Liver (tissue), 8 donors: ENCODE measurements at regions not wholly inside any gene's neighbourhood (a gene's known extent, or its start where the extent isn't known, plus 50 kb on each side); places are given as distances from the start of the nearest gene placed in this dataset.
"Not testable (repeated sequence)": the region's sequence is repeated elsewhere in the genome, so short reads cannot be mapped to it uniquely, and the experiment has no call there.

ENCODE experiments used
- DNase-seq: peaks from one replicate; pipeline ENCODE4 v3.0.0-alpha.2; 2017; ENCODE audit warnings: low spot score
- H3K27ac ChIP-seq, 2 donors: one replicate each; pipeline ENCODE4 v1.7.0; 2013; ENCODE audit warnings: inconsistent platforms in 2 of 2, low read length in 2 of 2, control low read depth in 1 of 2, low read depth in 1 of 2, mild to moderate bottlenecking in 1 of 2
- H3K27me3 ChIP-seq, 4 donors: one replicate each; pipeline versions ENCODE4 v1.6.1 to v1.7.0; 2013; ENCODE audit warnings: low read length in 3 of 4, inconsistent platforms in 1 of 4, mild to moderate bottlenecking in 1 of 4, moderate library complexity in 1 of 4; ENCODE audit not compliant: control insufficient read depth in 4 of 4, insufficient read depth in 4 of 4
- H3K36me3 ChIP-seq, 4 donors: one replicate each; pipeline versions ENCODE4 v1.6.1 to v1.7.0; 2013; ENCODE audit warnings: low read length in 3 of 4, mild to moderate bottlenecking in 3 of 4, low read depth in 1 of 4, moderate library complexity in 1 of 4; ENCODE audit not compliant: control insufficient read depth in 4 of 4, insufficient read depth in 3 of 4
- H3K4me1 ChIP-seq, 4 donors: one replicate each; pipeline versions ENCODE4 v1.6.1 to v1.7.0; 2013; ENCODE audit warnings: low read length in 3 of 4, mild to moderate bottlenecking in 3 of 4, moderate library complexity in 1 of 4; ENCODE audit not compliant: control insufficient read depth in 4 of 4, insufficient read depth in 4 of 4
- H3K4me3 ChIP-seq, 3 donors: one replicate each; pipeline versions ENCODE4 v1.6.1 to v1.7.0; 2013; ENCODE audit warnings: low read length in 3 of 3, control low read depth in 1 of 3, low read depth in 1 of 3, mild to moderate bottlenecking in 1 of 3
- H3K9ac ChIP-seq, 2 donors: one replicate each; pipeline ENCODE4 v1.7.0; 2013; ENCODE audit warnings: low read length in 2 of 2, mild to moderate bottlenecking in 2 of 2, moderate library complexity in 2 of 2, control low read depth in 1 of 2, low read depth in 1 of 2
- H3K9me3 ChIP-seq, 4 donors: one replicate each; pipeline versions ENCODE4 v1.6.1 to v1.7.0; 2013; ENCODE audit warnings: low read length in 3 of 4; ENCODE audit not compliant: control insufficient read depth in 4 of 4
- ATF3 ChIP-seq: IDR thresholded peaks from 2 replicates; pipeline ENCODE4 v1.6.1; 2016; ENCODE audit warnings: antibody characterized with exemption
- CTCF ChIP-seq: fragments of 150-350 bp; IDR thresholded peaks from 2 replicates; pipeline ENCODE4 v1.5.1; 2017; ENCODE audit warnings: improper control_type of control experiment, low read depth, low read length; ENCODE audit not compliant: missing input control
- EGR1 ChIP-seq, 2 donors: IDR thresholded peaks; 2 replicates each; pipeline ENCODE4 v1.6.1; 2016 to 2018; ENCODE audit warnings: antibody characterized with exemption in 2 of 2, low read depth in 2 of 2
- FOXA1 ChIP-seq: IDR thresholded peaks from 2 replicates; pipeline ENCODE4 v1.6.1; 2016; ENCODE audit warnings: antibody characterized with exemption
- FOXA2 ChIP-seq: IDR thresholded peaks from 2 replicates; pipeline ENCODE4 v1.6.1; 2016; ENCODE audit warnings: antibody characterized with exemption
- GABPA ChIP-seq, 2 donors: IDR thresholded peaks in 1 of 2; conservative IDR thresholded peaks in 1 of 2; 2 replicates each; pipeline ENCODE4 v1.6.1; 2016; ENCODE audit warnings: antibody characterized with exemption in 2 of 2, mild to moderate bottlenecking in 1 of 2, moderate library complexity in 1 of 2
- HNF4A ChIP-seq, 2 donors: conservative IDR thresholded peaks; 2 replicates each; pipeline ENCODE4 v1.6.1; 2016; ENCODE audit warnings: antibody characterized with exemption in 2 of 2, mild to moderate bottlenecking in 2 of 2
- HNF4G ChIP-seq: IDR thresholded peaks from 2 replicates; pipeline ENCODE4 v1.6.1; 2016; ENCODE audit warnings: antibody characterized with exemption
- JUND ChIP-seq, 2 donors: IDR thresholded peaks; 2 replicates each; pipeline ENCODE4 v1.6.1; 2016; ENCODE audit warnings: antibody characterized with exemption in 2 of 2
- MAX ChIP-seq: IDR thresholded peaks from 2 replicates; pipeline ENCODE4 v1.6.1; 2016; ENCODE audit warnings: antibody characterized with exemption
- NR2F2 ChIP-seq: IDR thresholded peaks from 2 replicates; pipeline ENCODE4 v1.6.1; 2016; ENCODE audit warnings: antibody characterized with exemption
- RAD21 ChIP-seq, 2 donors: IDR thresholded peaks; 2 replicates each; pipeline ENCODE4 v1.6.1; 2016; ENCODE audit warnings: antibody characterized with exemption in 2 of 2, mild to moderate bottlenecking in 2 of 2
- REST ChIP-seq: IDR thresholded peaks from 2 replicates; pipeline ENCODE4 v1.6.1; 2016; ENCODE audit warnings: antibody characterized with exemption, mild to moderate bottlenecking
- RXRA ChIP-seq, 2 donors: IDR thresholded peaks; 2 replicates each; pipeline ENCODE4 v1.6.1; 2017 to 2018; ENCODE audit warnings: antibody characterized with exemption in 2 of 2, mild to moderate bottlenecking in 1 of 2
- SP1 ChIP-seq: IDR thresholded peaks from 2 replicates; pipeline ENCODE4 v1.6.1; 2018; ENCODE audit warnings: antibody characterized with exemption, mild to moderate bottlenecking
- TAF1 ChIP-seq: conservative IDR thresholded peaks from 2 replicates; pipeline ENCODE4 v1.6.1; 2016; ENCODE audit warnings: antibody characterized with exemption, mild to moderate bottlenecking
- YY1 ChIP-seq: IDR thresholded peaks from 2 replicates; pipeline ENCODE4 v1.6.1; 2016; ENCODE audit warnings: antibody characterized with exemption, mild to moderate bottlenecking
- WGBS: extraction: QIAGEN DNeasy Blood & Tissue Kit; methylation state at CpG from one replicate; pipeline ENCODE4 v1.1.7; 2013; 5-methylcytosine and 5-hydroxymethylcytosine counted together
- TF ChIP-seq, protein P1 (sequence below): IDR thresholded peaks from 2 replicates; pipeline ENCODE4 v1.6.1; 2016; ENCODE audit warnings: antibody characterized with exemption
- donor health status: healthy.
- donor health status: healthy.
- donor health status: healthy.
- donor health status: healthy.
- donor health status: healthy.

GRCh38 chr14:56358851-56359614 is 220.6 kb upstream of the TMEM260 start:
- Histone ChIP-seq H3K4me1 (no peaks in the 10 kb centered on the region), H3K9me3 (no peaks in the 10 kb centered on the region), H3K36me3 (no peaks in the 10 kb centered on the region), H3K27me3 (no peaks in the 10 kb centered on the region), H3K9ac (no peak overlapping the region), H3K4me3 (no peak overlapping the region), H3K27ac (no peak overlapping the region)
- WGBS: 73% methylated on average over 7 of the region's 7 CpGs
- DNase-seq: no peak
- TF ChIP-seq RAD21 (IDR thresholded peaks at IDR 0.05) (no peak), ATF3 (no peak), YY1 (no peak), MAX (no peak), SP1 (no peak), FOXA1 (no peak), REST (no peak), TAF1 (no peak), FOXA2 (no peak), NR2F2 (no peak), GABPA (IDR thresholded peaks at IDR 0.05 in 1 of 2, conservative IDR thresholded peaks at IDR 0.05 in 1 of 2) (no peak), CTCF (no peak), HNF4A (conservative IDR thresholded peaks at IDR 0.05) (no peak), HNF4G (no peak), EGR1 (IDR thresholded peaks at IDR 0.05; ENCODE audit: low read depth in 2 of 2) (no peak), RXRA (IDR thresholded peaks at IDR 0.05) (no peak), JUND (IDR thresholded peaks at IDR 0.05) (no peak)
- TF ChIP-seq, protein P1, sequence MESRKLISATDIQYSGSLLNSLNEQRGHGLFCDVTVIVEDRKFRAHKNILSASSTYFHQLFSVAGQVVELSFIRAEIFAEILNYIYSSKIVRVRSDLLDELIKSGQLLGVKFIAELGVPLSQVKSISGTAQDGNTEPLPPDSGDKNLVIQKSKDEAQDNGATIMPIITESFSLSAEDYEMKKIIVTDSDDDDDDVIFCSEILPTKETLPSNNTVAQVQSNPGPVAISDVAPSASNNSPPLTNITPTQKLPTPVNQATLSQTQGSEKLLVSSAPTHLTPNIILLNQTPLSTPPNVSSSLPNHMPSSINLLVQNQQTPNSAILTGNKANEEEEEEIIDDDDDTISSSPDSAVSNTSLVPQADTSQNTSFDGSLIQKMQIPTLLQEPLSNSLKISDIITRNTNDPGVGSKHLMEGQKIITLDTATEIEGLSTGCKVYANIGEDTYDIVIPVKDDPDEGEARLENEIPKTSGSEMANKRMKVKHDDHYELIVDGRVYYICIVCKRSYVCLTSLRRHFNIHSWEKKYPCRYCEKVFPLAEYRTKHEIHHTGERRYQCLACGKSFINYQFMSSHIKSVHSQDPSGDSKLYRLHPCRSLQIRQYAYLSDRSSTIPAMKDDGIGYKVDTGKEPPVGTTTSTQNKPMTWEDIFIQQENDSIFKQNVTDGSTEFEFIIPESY: no peak

DNA sequence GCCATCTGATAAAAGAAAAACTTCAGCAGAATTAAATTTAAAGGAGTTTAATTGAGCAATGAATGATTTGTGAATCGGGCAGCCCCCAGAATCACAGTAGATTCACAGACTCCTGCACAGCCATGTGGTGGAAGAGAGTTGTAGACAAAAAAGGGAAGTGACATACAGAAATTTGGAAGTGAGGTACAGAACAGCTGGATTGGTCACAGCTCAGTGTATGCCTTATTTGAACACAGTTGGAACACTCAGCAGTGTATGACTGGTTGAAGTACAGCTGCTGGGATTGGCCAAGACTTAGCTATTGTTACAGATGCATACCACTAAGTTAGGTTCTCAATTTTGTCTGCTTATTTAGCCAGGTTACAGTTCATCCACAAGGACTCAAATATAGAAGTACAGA is 213.9 kb upstream of the TMEM260 start:
- H3K27me3 ChIP-seq, H3K4me1 ChIP-seq, DNase-seq, H3K9me3 ChIP-seq, H3K36me3 ChIP-seq, H3K9ac ChIP-seq, H3K27ac ChIP-seq, H3K4me3 ChIP-seq: not testable (repeated sequence)
- WGBS: 84% methylated on average over 1 of the region's 1 CpG
